HG03095 (cell line): ENCODE measurements at regions not wholly inside any gene's neighbourhood (a gene's known extent, or its start where the extent isn't known, plus 50 kb on each side); places are given as distances from the start of the nearest gene placed in this dataset.

ENCODE experiments used
- ATAC-seq: cut with Tn5 transposase; IDR thresholded peaks from one replicate; pipeline ENCODE4 v1.9.1; 2021; ENCODE audit warnings: moderate library complexity; ENCODE audit not compliant: unreplicated experiment

DNA sequence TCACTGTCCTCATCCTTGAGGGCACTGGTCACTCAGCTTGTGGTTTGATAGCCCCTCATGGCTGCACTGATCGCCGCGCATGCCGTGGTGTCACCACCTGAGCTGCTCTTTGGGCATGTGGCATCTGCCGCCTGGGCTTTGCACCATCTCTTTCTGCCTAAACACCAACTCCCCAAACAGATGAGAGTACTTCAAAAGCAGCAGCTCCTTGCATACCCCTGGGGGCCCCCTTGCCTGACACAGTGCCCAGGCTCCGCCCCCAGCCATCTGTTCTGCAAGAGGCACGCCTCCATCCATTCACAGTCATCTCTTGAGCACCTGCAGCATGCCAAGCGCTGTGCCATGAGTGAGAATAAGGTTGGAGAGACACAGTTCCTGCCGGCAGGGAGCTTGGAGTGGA is 104.5 kb upstream of the B3GAT1 start:
- no peak for ATAC-seq

DNA sequence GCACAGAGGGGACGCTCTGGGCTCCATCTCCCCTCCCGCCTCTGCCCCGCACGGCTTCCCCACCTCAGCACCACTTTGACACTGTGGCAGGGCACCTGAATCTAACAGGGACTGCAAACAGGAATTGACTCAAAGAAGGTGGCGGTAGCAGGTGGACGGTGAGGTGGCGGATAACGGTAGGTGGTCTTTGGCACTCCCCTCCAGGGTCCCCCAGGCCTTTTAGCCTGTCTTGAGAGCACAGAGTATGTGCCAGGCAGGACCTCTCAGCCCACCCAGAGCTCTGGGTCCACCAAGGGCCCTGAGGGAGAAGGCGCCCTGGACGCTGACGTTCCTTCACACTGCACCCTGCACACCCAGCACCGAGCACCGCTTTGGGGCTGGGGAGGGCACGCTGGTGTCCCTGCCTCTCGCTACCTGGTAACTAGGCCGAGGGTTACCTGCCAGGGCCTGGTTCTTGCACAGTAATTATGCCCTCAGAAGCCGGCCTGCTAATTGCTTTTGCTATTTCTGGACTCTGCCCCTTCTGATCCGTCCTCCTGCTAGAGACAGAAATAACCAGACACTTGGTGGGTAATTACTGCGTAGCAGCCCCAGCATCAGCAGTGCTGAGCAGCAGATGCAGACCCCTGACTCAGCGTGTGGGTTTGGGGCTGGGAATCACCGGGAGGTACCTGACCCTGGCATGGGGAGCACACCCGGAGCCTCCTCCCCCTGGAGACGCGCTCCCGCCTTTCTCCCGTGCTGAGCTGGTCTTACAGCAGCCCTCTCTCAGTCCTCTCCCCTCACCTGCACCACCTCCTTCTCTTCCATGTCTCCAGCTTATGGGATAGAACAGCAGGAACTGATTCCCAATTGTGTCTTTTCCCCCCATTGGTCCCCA is 103.3 kb upstream of the B3GAT1 start:
- ATAC-seq: no peak

GRCh38 chr11:134514354-134514951 is 102.4 kb upstream of the B3GAT1 start:
- no peak for ATAC-seq

DNA sequence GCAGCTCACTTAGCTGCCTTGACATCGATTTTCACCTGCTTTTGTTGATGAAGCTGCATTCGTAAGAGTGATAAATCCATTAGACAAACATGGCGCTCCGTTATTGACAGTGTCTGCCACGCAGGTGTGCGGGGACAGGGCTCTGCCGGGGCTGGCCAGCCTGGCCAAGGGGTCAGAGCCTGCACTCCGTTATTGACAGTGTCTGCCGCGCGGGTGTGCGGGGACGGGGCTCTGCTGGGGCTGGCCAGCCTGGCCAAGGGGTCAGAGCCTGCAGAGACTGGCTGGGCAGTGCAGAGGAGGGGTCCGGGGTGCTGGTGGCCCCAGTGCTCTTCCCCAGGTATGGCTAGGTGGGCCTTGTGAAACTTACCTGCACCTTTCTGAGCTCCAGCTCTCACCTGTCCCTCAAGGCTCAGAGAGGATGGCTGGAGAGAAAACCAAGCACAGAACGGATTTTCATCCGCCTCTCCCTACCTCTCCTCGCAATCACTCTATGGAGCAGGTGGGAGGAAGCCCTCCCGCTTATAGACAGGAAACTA is 101.6 kb upstream of the B3GAT1 start:
- no peak for ATAC-seq

- ATAC-seq: no peak
These were observed 100.8 kb upstream of the B3GAT1 start for GRCh38 chr11:134512571-134513538.

DNA sequence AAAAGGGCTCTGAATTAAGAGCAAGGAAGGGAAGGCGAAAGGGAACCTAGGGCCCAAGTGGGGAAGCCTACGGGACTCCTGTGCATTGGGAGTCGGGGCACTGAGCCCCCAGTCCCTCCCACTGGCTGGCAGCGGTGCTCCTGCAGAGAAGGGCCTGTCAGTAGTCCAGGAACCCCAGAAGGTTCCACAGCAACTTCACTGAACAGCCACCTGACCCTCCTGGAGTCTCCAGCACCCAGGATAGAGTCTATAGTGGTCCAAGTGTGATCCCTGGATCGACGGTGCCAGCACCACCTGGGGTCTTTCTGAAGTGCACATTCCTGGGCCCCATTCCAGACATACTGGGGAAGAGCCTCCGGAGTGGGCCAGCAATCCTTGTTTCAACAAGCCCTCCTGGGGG is 100.0 kb upstream of the B3GAT1 start:
- no peak for ATAC-seq

DNA sequence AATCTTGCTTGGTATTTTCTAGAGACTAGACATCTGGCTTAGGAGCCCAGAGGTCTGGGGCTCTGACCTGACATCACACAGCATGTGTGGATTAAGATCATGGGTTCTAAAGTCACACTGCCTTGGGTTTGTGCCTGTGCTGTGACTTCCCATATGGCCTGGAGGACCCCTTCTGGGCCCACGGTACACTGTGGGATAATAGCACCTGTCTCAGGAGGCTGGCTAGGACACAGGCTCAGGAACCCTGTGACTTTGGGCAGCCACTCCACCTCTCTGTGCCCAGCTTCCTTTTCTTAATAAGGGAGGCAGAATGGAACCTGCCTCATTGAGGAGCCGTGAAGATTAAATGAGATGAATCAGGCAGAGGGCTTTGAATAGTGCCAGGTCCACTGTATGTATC is 99.2 kb upstream of the B3GAT1 start:
- ATAC-seq: no peak

DNA sequence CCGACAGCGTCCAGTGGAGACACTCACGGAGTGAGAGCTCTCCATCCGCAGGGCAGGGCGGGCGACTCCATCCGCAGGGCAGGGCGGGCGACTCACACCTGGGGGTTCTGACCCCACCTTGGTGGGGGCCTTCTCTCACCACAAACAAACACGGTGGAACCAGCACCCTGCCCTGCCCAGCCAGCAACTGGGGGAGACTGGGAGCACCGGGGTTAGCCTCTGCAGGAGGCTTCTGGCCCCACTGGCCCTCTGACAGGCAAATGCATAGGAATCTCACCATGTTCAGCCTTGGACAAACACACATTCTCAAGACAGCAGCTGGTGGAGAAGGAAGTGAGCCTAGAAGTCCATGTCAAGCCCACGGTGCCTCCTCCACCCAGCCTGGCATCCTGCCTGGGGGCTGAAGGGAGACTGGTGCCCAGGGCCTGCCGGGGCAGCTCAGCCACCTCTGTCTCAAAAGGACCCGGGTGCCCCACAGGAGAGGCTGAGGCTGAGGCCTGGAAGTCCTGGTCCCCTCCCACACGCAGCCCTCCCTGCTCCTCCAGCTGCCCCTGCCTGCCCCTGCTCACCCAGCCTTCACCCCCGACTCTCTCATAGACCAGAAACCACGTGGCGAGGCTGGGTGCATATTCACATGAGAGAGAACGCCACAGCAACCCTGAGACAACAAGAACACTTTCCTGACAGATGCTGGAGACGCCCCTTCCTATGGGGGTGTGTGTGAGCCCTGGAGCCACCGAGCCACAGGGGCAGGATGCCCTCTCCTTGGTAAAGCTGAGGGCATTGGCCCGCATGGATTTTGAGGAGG is 98.4 kb upstream of the B3GAT1 start:
- ATAC-seq: no peak

GRCh38 chr11:134509381-134510232 is 97.6 kb upstream of the B3GAT1 start:
- ATAC-seq: no peak

DNA sequence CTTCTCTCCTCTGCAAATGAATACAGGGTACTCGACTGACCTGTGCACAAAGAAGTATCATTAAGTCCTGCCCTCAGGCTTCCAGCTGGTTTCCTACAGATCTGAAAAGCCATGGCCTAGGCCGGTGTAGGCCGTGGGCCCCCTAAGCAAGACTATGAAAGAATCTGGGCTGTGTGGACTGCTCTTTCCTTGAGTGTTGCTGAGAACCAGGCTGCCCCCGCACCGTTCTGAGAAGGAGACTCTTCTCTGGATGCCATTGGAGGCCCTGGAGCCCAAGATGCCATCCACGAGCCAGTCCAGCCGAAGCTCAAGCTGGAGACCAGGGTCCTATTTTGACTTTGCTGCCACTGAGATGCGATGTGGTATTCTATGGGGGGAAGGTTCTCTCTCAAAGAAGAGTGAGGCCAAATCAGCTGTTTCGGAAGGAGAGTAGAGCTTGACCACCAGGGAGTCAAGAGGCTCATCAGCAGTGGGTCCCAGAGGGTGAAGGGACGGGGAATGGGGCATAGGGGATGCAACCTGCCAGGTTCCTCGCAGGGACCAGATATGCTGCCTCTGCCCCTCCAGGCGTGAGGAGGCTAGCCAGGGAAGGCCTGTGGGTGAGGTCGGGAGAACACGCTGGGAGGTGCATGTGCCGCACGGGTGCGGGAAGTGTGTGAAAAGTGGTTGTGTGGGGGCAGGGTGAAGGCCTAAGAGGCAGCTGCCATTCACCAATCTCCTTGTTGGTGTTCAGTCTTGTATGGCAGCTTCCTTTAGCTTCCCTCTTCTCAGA is 96.4 kb upstream of the B3GAT1 start:
- ATAC-seq: no peak

GRCh38 chr11:134506046-134506445 is 94.0 kb upstream of the B3GAT1 start:
- no peak for ATAC-seq

- no peak for ATAC-seq
These were observed 93.1 kb upstream of the B3GAT1 start for GRCh38 chr11:134505125-134505524.

GRCh38 chr11:134504146-134504905 is 92.3 kb upstream of the B3GAT1 start:
- ATAC-seq: no peak

GRCh38 chr11:134503596-134503995 is 91.6 kb upstream of the B3GAT1 start:
- ATAC-seq: no peak

DNA sequence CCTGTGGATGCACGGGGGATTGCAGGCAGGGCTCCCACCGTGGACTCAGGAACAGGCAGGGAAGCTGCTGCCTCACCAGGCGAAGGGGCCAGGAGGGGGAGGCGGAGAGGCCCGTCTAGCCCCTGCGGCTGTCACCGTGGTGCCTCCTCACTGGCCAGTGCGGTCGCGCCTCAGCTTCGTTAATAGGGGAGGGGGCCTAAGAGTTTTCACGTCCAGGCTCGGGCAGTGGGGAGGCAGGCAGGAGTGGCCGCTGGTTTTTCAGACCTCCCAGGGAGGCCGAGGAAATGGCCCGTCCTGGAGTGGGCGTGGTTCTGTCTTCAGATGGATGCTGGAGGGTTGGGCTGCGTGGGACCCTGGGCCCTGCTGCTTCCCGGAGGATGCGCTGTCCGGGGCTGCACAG is 91.1 kb upstream of the B3GAT1 start:
- ATAC-seq: no peak

- no peak for ATAC-seq
These were observed 90.1 kb upstream of the B3GAT1 start for GRCh38 chr11:134502153-134502550.

- ATAC-seq: no peak
These were observed 89.5 kb upstream of the B3GAT1 start for GRCh38 chr11:134501406-134502152.
